Panc1 (cell line): ENCODE measurements at regions not wholly inside any gene's neighbourhood (a gene's known extent, or its start where the extent isn't known, plus 50 kb on each side); places are given as distances from the start of the nearest gene placed in this dataset.

Experiments
- POLR2AphosphoS5 ChIP-seq: IDR thresholded peaks from 2 replicates; pipeline ENCODE4 v1.6.1; 2012; ENCODE audit warnings: mild to moderate bottlenecking, low read depth, low read length, moderate library complexity
- SIN3A ChIP-seq: IDR thresholded peaks from 2 replicates; pipeline ENCODE4 v1.6.1; 2012; ENCODE audit warnings: low read depth, mild to moderate bottlenecking, low read length, moderate library complexity, borderline replicate concordance; ENCODE audit not compliant: insufficient read depth
- TCF7L2 ChIP-seq: IDR thresholded peaks from 2 replicates; pipeline ENCODE4 v1.6.1; 2011; ENCODE audit warnings: mild to moderate bottlenecking, low read depth, low read length, inconsistent platforms
- TF ChIP-seq, protein P1 (sequence below): fragments of 450-650 bp; IDR thresholded peaks from 2 replicates; pipeline ENCODE4 v1.5.1; 2017; ENCODE audit warnings: mild to moderate bottlenecking
- TF ChIP-seq, protein P2 (sequence below), 2 experiments: IDR thresholded peaks; 2 replicates each; pipeline ENCODE4 v1.6.1; 2011 to 2012; ENCODE audit warnings: low read depth in 2 of 2, control low read depth in 1 of 2, low read length in 1 of 2, mild to moderate bottlenecking in 1 of 2, moderate library complexity in 1 of 2; ENCODE audit not compliant: insufficient read depth in 1 of 2

DNA sequence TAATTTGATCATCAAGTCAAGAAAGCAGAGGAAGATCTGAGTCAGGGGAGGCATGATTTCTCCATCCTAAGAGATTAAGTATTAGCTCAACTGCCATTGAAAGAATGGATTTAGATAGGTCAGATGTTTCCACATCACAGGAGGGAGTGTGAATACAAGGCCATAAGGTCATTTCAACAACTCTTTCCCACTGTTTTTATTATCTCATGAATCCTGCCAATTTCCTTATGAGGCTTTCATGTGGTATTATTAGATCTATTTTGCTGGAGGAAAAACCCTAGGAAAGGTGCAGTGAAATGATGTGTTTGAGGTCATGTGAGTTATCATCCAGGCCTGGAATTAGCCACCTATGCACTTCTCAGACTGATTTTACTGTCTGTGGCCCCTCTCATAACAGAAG, 269.0 kb downstream of the NOVA1 start:
- TF ChIP-seq, protein P1, sequence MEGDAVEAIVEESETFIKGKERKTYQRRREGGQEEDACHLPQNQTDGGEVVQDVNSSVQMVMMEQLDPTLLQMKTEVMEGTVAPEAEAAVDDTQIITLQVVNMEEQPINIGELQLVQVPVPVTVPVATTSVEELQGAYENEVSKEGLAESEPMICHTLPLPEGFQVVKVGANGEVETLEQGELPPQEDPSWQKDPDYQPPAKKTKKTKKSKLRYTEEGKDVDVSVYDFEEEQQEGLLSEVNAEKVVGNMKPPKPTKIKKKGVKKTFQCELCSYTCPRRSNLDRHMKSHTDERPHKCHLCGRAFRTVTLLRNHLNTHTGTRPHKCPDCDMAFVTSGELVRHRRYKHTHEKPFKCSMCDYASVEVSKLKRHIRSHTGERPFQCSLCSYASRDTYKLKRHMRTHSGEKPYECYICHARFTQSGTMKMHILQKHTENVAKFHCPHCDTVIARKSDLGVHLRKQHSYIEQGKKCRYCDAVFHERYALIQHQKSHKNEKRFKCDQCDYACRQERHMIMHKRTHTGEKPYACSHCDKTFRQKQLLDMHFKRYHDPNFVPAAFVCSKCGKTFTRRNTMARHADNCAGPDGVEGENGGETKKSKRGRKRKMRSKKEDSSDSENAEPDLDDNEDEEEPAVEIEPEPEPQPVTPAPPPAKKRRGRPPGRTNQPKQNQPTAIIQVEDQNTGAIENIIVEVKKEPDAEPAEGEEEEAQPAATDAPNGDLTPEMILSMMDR, result no peak
- TF ChIP-seq SIN3A (no peak), POLR2AphosphoS5 (no peak), TCF7L2 (no peak)
- TF ChIP-seq, protein P2, sequence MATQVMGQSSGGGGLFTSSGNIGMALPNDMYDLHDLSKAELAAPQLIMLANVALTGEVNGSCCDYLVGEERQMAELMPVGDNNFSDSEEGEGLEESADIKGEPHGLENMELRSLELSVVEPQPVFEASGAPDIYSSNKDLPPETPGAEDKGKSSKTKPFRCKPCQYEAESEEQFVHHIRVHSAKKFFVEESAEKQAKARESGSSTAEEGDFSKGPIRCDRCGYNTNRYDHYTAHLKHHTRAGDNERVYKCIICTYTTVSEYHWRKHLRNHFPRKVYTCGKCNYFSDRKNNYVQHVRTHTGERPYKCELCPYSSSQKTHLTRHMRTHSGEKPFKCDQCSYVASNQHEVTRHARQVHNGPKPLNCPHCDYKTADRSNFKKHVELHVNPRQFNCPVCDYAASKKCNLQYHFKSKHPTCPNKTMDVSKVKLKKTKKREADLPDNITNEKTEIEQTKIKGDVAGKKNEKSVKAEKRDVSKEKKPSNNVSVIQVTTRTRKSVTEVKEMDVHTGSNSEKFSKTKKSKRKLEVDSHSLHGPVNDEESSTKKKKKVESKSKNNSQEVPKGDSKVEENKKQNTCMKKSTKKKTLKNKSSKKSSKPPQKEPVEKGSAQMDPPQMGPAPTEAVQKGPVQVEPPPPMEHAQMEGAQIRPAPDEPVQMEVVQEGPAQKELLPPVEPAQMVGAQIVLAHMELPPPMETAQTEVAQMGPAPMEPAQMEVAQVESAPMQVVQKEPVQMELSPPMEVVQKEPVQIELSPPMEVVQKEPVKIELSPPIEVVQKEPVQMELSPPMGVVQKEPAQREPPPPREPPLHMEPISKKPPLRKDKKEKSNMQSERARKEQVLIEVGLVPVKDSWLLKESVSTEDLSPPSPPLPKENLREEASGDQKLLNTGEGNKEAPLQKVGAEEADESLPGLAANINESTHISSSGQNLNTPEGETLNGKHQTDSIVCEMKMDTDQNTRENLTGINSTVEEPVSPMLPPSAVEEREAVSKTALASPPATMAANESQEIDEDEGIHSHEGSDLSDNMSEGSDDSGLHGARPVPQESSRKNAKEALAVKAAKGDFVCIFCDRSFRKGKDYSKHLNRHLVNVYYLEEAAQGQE (IDR thresholded peaks at IDR 0.05; ENCODE audit: insufficient read depth in 1 of 2, low read depth in 2 of 2, low read length in 1 of 2), result no peak
